Skin epidermis (tissue), 12 donors: ENCODE measurements at regions not wholly inside any gene's neighbourhood (a gene's known extent, or its start where the extent isn't known, plus 50 kb on each side); places are given as distances from the start of the nearest gene placed in this dataset.

ENCODE experiments used
- H3K27ac ChIP-seq, 21 experiments: fragments of 200-600 bp; sonication (generic) in 11 of 21; one replicate each; pipeline ENCODE4 v1.5.0; 2020; ENCODE audit warnings: mild to moderate bottlenecking in 3 of 21, inconsistent platforms in 2 of 21, moderate library complexity in 2 of 21
- H3K4me3 ChIP-seq, 7 experiments: fragments of 200-600 bp; sonication (generic) in 2 of 7; one replicate each; pipeline ENCODE4 v1.5.0; 2020; ENCODE audit warnings: inconsistent platforms in 2 of 7, mild to moderate bottlenecking in 2 of 7, moderate library complexity in 1 of 7

- no peak overlapping the region for H3K4me3 ChIP-seq
- no peak overlapping the region for H3K27ac ChIP-seq
These were observed 111.5 kb upstream of the USP24 start for GRCh38 chr1:55326496-55327243.

- H3K27ac ChIP-seq, result peak overlapping the region in 1 of 21 experiments; percentile 4
- no peak overlapping the region for H3K4me3 ChIP-seq
These were observed 108.6 kb upstream of the USP24 start for GRCh38 chr1:55323760-55324159.

GRCh38 chr1:55322842-55323241 lies 107.7 kb upstream of the USP24 start:
- H3K4me3 ChIP-seq, result no peak overlapping the region

GRCh38 chr1:55321942-55322341 lies 106.8 kb upstream of the USP24 start:
- Histone ChIP-seq H3K4me3 (no peak overlapping the region), H3K27ac (peak overlapping the region in 1 of 21 experiments; percentile 26)

More at GRCh38 chr1:55322842-55323241, 107.7 kb upstream of the USP24 start:
- no peak overlapping the region for H3K27ac ChIP-seq

GRCh38 chr1:55320891-55321290 lies 105.7 kb upstream of the USP24 start:
- no peak overlapping the region for H3K4me3 ChIP-seq
- H3K27ac ChIP-seq, result no peak overlapping the region

GRCh38 chr1:55318116-55318817 lies 103.1 kb upstream of the USP24 start:
- no peak overlapping the region for H3K4me3 ChIP-seq
- H3K27ac ChIP-seq, result no peak overlapping the region

- Histone ChIP-seq H3K27ac (no peak overlapping the region), H3K4me3 (no peak overlapping the region)
These were observed 102.5 kb upstream of the USP24 start for GRCh38 chr1:55317673-55318072.

- no peak overlapping the region for H3K27ac ChIP-seq
- no peak overlapping the region for H3K4me3 ChIP-seq
These were observed 101.9 kb upstream of the USP24 start for GRCh38 chr1:55316947-55317662.

GRCh38 chr1:55316502-55316901 lies 101.3 kb upstream of the USP24 start:
- no peak overlapping the region for H3K4me3 ChIP-seq

GRCh38 chr1:55315552-55315951 lies 100.4 kb upstream of the USP24 start:
- Histone ChIP-seq H3K27ac (no peak overlapping the region), H3K4me3 (no peak overlapping the region)

More at GRCh38 chr1:55316502-55316901, 101.3 kb upstream of the USP24 start:
- H3K27ac ChIP-seq, result no peak overlapping the region

- no peak overlapping the region for H3K27ac ChIP-seq
- H3K4me3 ChIP-seq, result no peak overlapping the region
These were observed 99.6 kb upstream of the USP24 start for GRCh38 chr1:55314740-55315139.

GRCh38 chr1:55313903-55314302 lies 98.7 kb upstream of the USP24 start:
- Histone ChIP-seq H3K27ac (no peak overlapping the region), H3K4me3 (no peak overlapping the region)

- Histone ChIP-seq H3K27ac (peak overlapping the region in 2 of 21 experiments; percentile 33 to 40), H3K4me3 (no peak overlapping the region)
These were observed 96.8 kb upstream of the USP24 start for GRCh38 chr1:55311979-55312378.

- H3K27ac ChIP-seq, result peak overlapping the region in 5 of 21 experiments; percentile 3 to 33 (median 26)
These were observed 96.0 kb upstream of the USP24 start for GRCh38 chr1:55311057-55311641.

GRCh38 chr1:55310505-55310971 lies 95.4 kb upstream of the USP24 start:
- Histone ChIP-seq H3K27ac (peak overlapping the region in 4 of 21 experiments; percentile 3 to 33 (median 28)), H3K4me3 (no peak overlapping the region)

More at GRCh38 chr1:55311057-55311641, 96.0 kb upstream of the USP24 start:
- no peak overlapping the region for H3K4me3 ChIP-seq

GRCh38 chr1:55309786-55310504 lies 94.8 kb upstream of the USP24 start:
- H3K27ac ChIP-seq, result peak overlapping the region in 1 of 21 experiments; percentile 28
- H3K4me3 ChIP-seq, result no peak overlapping the region

GRCh38 chr1:55309053-55309452 lies 93.9 kb upstream of the USP24 start:
- Histone ChIP-seq H3K27ac (no peak overlapping the region), H3K4me3 (no peak overlapping the region)

GRCh38 chr1:55305735-55306134 lies 90.6 kb upstream of the USP24 start:
- H3K27ac ChIP-seq, result no peak overlapping the region
- H3K4me3 ChIP-seq, result no peak overlapping the region

- H3K4me3 ChIP-seq, result no peak overlapping the region
- H3K27ac ChIP-seq, result no peak overlapping the region
These were observed 89.1 kb upstream of the USP24 start for GRCh38 chr1:55304229-55304740.
